ENCODE measurements at regions not wholly inside any gene's neighbourhood (a gene's known extent, or its start where the extent isn't known, plus 50 kb on each side); places are given as distances from the start of the nearest gene placed in this dataset.

GRCh38 chr7:25379351-25380300, 151.3 kb upstream of the NPVF start:
- TF ChIP-seq POLR2AphosphoS5 (IDR thresholded peaks at IDR 0.05; ENCODE audit: low read depth) (no peak), CTCF (IDR thresholded peaks at IDR 0.05; ENCODE audit: insufficient read depth, low read length) (no peak), SPI1 (IDR thresholded peaks at IDR 0.05; ENCODE audit: borderline replicate concordance, low read depth) (no peak), REST (IDR thresholded peaks at IDR 0.05; ENCODE audit: insufficient replicate concordance, low read depth) (no peak), GABPA (IDR thresholded peaks at IDR 0.05; ENCODE audit: low read depth) (no peak)
- no peak overlapping the region for H3K4me3 ChIP-seq (replicated peaks; ENCODE audit: insufficient read depth, low read length)
- DNase-seq (ENCODE audit: low read depth in 1 of 2, low spot score in 1 of 2) = no peak
- H3K27ac ChIP-seq (replicated peaks) = no peak overlapping the region
- peaks cover 17% of the 10 kb centered on the region for H3K27me3 ChIP-seq (ENCODE audit: insufficient read depth, poor library complexity, severe bottlenecking)

- H3K27ac ChIP-seq (replicated peaks) = no peak overlapping the region
- H3K27me3 ChIP-seq (ENCODE audit: insufficient read depth, poor library complexity, severe bottlenecking) = peaks cover 17% of the 10 kb centered on the region
- TF ChIP-seq CTCF (IDR thresholded peaks at IDR 0.05; ENCODE audit: insufficient read depth, low read length) (no peak), REST (IDR thresholded peaks at IDR 0.05; ENCODE audit: insufficient replicate concordance, low read depth) (no peak), GABPA (IDR thresholded peaks at IDR 0.05; ENCODE audit: low read depth) (no peak), POLR2AphosphoS5 (IDR thresholded peaks at IDR 0.05; ENCODE audit: low read depth) (no peak), SPI1 (IDR thresholded peaks at IDR 0.05; ENCODE audit: borderline replicate concordance, low read depth) (no peak)
- no peak for DNase-seq (ENCODE audit: low read depth in 1 of 2, low spot score in 1 of 2)
- no peak overlapping the region for H3K4me3 ChIP-seq (replicated peaks; ENCODE audit: insufficient read depth, low read length)
These were observed 153.7 kb upstream of the NPVF start for GRCh38 chr7:25381818-25382589.

- H3K27ac ChIP-seq (replicated peaks) = no peak overlapping the region
- TF ChIP-seq REST (IDR thresholded peaks at IDR 0.05; ENCODE audit: insufficient replicate concordance, low read depth) (no peak), SPI1 (IDR thresholded peaks at IDR 0.05; ENCODE audit: borderline replicate concordance, low read depth) (no peak), GABPA (IDR thresholded peaks at IDR 0.05; ENCODE audit: low read depth) (no peak), CTCF (IDR thresholded peaks at IDR 0.05; ENCODE audit: insufficient read depth, low read length) (no peak), POLR2AphosphoS5 (IDR thresholded peaks at IDR 0.05; ENCODE audit: low read depth) (no peak)
- peaks cover 15% of the 10 kb centered on the region for H3K27me3 ChIP-seq (ENCODE audit: insufficient read depth, poor library complexity, severe bottlenecking)
These were observed 154.6 kb upstream of the NPVF start for GRCh38 chr7:25382869-25383268.

More at GRCh38 chr7:25382869-25383268, 154.6 kb upstream of the NPVF start:
- no peak overlapping the region for H3K4me3 ChIP-seq (replicated peaks; ENCODE audit: insufficient read depth, low read length)
- DNase-seq (ENCODE audit: low read depth in 1 of 2, low spot score in 1 of 2) = no peak

Data from HL-60 (cell line).